IMR-90 (cell line): ENCODE measurements at regions not wholly inside any gene's neighbourhood (a gene's known extent, or its start where the extent isn't known, plus 50 kb on each side); places are given as distances from the start of the nearest gene placed in this dataset.
A peak's percentile ranks its signal among the peaks of the same experiment; 100 is the strongest.

ENCODE experiments used
- ATAC-seq: fragments of 200-7000 bp; cut with Tn5 transposase; 2 replicates; pipeline ENCODE4 v1.9.1; 2020; ENCODE audit warnings: low read depth, mild to moderate bottlenecking, moderate library complexity
- BruUV-seq: library from RNA; stranded (reverse); fragments of 400-500 nt; replicated peaks from 2 replicates; lab custom pipeline; 2021; lab: Mats Ljungman, UMichigan
- CTCF ChIA-PET: fragments of 300-600 bp; formaldehyde crosslinking; extraction: SDS; loops from one replicate; lab custom pipeline; 2021; ENCODE audit warnings: antibody characterized with exemption; lab: Yijun Ruan, JAX
- POLR2A ChIA-PET: fragments of 300-600 bp; sonication (Branson Sonifier 250); formaldehyde crosslinking; loops from one replicate; lab custom pipeline; 2022; ENCODE audit warnings: antibody characterized with exemption; ENCODE audit not compliant: unreplicated experiment; lab: Charles Lee
- DNase-seq: peaks from one replicate; pipeline ENCODE4 v3.0.0; 2013
- H2AFZ ChIP-seq: replicated peaks from 2 replicates; pipeline ENCODE3; 2013; ENCODE audit warnings: low read length, mild to moderate bottlenecking; ENCODE audit not compliant: poor library complexity
- H2AK5ac ChIP-seq: 2 replicates; pipeline ENCODE4 v1.6.1; 2013; ENCODE audit warnings: low read depth, low read length, inconsistent platforms
- H2AK9ac ChIP-seq: replicated peaks from 2 replicates; pipeline ENCODE3; 2013; ENCODE audit warnings: mild to moderate bottlenecking, low read depth, low read length, moderate library complexity; ENCODE audit not compliant: poor library complexity
- H2BK120ac ChIP-seq: 2 replicates; pipeline ENCODE4 v1.6.1; 2013; ENCODE audit warnings: low read depth, low read length, inconsistent platforms
- H2BK15ac ChIP-seq: 3 replicates; pipeline ENCODE4 v1.6.1; 2013; ENCODE audit warnings: low read depth, low read length, inconsistent platforms
- H2BK20ac ChIP-seq: 2 replicates; pipeline ENCODE4 v1.6.1; 2013; ENCODE audit warnings: low read depth, mild to moderate bottlenecking, inconsistent platforms, low read length, moderate library complexity
- H2BK5ac ChIP-seq: 2 replicates; pipeline ENCODE4 v1.6.1; 2013; ENCODE audit warnings: mild to moderate bottlenecking, low read depth, low read length, inconsistent platforms; ENCODE audit not compliant: poor library complexity, severe bottlenecking
- H3K14ac ChIP-seq: replicated peaks from 2 replicates; pipeline ENCODE4 v1.6.1; 2013; ENCODE audit warnings: low read depth, low read length, inconsistent platforms
- H3K18ac ChIP-seq: 2 replicates; pipeline ENCODE4 v1.6.1; 2013; ENCODE audit warnings: low read depth, low read length, control low read depth
- H3K23ac ChIP-seq: 2 replicates; pipeline ENCODE4 v1.6.1; 2013; ENCODE audit warnings: low read depth, low read length, inconsistent platforms
- H3K27ac ChIP-seq: 2 replicates; pipeline ENCODE4 v1.5.1; 2013; ENCODE audit warnings: mild to moderate bottlenecking, control low read depth, low read length; ENCODE audit not compliant: insufficient read depth
- H3K27me3 ChIP-seq: 2 replicates; pipeline ENCODE4 v1.6.1; 2013; ENCODE audit warnings: low read length; ENCODE audit not compliant: control insufficient read depth, insufficient read depth
- H3K36me3 ChIP-seq: 2 replicates; pipeline ENCODE4 v1.6.1; 2013; ENCODE audit warnings: low read length, mixed read lengths; ENCODE audit not compliant: control insufficient read depth, insufficient read depth
- H3K4ac ChIP-seq: 2 replicates; pipeline ENCODE4 v1.6.1; 2013; ENCODE audit warnings: low read depth, low read length, inconsistent platforms
- H3K4me1 ChIP-seq: 2 replicates; pipeline ENCODE4 v1.6.1; 2013; ENCODE audit warnings: low read length, mixed read lengths; ENCODE audit not compliant: control insufficient read depth, insufficient read depth
- H3K4me2 ChIP-seq: 2 replicates; pipeline ENCODE4 v1.6.1; 2013; ENCODE audit warnings: low read depth, mild to moderate bottlenecking, control low read depth, low read length, moderate library complexity
- H3K4me3 ChIP-seq: 2 replicates; pipeline ENCODE4 v1.5.1; 2013; ENCODE audit warnings: low read depth, mild to moderate bottlenecking, control low read depth, low read length, moderate library complexity; ENCODE audit not compliant: insufficient read depth
- H3K56ac ChIP-seq: 2 replicates; pipeline ENCODE4 v1.6.1; 2013; ENCODE audit warnings: low read length, inconsistent platforms; ENCODE audit not compliant: insufficient read depth; ENCODE audit errors: extremely low read depth
- H3K79me1 ChIP-seq, 2 experiments: 2 replicates each; pipeline ENCODE4 v1.6.1; 2013; ENCODE audit warnings: low read length in 2 of 2, inconsistent platforms in 1 of 2, low read depth in 1 of 2
- H3K9ac ChIP-seq: 2 replicates; pipeline ENCODE4 v1.6.1; 2013; ENCODE audit warnings: low read depth, low read length, control low read depth
- H3K9me1 ChIP-seq: 2 replicates; pipeline ENCODE4 v1.6.1; 2013; ENCODE audit warnings: low read length, inconsistent platforms; ENCODE audit not compliant: insufficient read depth
- H3K9me3 ChIP-seq: 2 replicates; pipeline ENCODE4 v1.6.1; 2013; ENCODE audit warnings: low read length; ENCODE audit not compliant: control insufficient read depth, insufficient read depth
- H4K20me1 ChIP-seq: 2 replicates; pipeline ENCODE4 v1.6.1; 2013; ENCODE audit warnings: low read length, inconsistent platforms; ENCODE audit not compliant: insufficient read depth
- H4K5ac ChIP-seq: 2 replicates; pipeline ENCODE4 v1.6.1; 2013; ENCODE audit warnings: mild to moderate bottlenecking, low read depth, low read length, control low read depth
- H4K8ac ChIP-seq, 2 experiments: 2 replicates each; pipeline ENCODE4 v1.6.1; 2013; ENCODE audit warnings: low read depth in 2 of 2, low read length in 2 of 2, control low read depth in 1 of 2, inconsistent platforms in 1 of 2
- H4K91ac ChIP-seq: 2 replicates; pipeline ENCODE4 v1.6.1; 2013; ENCODE audit warnings: low read depth, low read length, inconsistent platforms; ENCODE audit not compliant: insufficient read depth
- BHLHE40 ChIP-seq: fragments of 150-350 bp; IDR thresholded peaks from 2 replicates; pipeline ENCODE4 v1.6.1; 2016; ENCODE audit warnings: mild to moderate bottlenecking, low read depth, low read length
- CEBPB ChIP-seq: IDR thresholded peaks from 2 replicates; pipeline ENCODE4 v1.6.1; 2012; ENCODE audit warnings: low read depth, low read length, improper control_type of control experiment
- RFX5 ChIP-seq: IDR thresholded peaks from 2 replicates; pipeline ENCODE4 v1.8.0; 2012; ENCODE audit warnings: low read depth, mild to moderate bottlenecking, low read length, moderate library complexity
- SMC3 ChIP-seq: fragments of 150-350 bp; IDR thresholded peaks from 2 replicates; pipeline ENCODE4 v1.6.1; 2016; ENCODE audit warnings: low read depth, mild to moderate bottlenecking, antibody characterized with exemption, low read length, moderate library complexity
- WGBS, 2 experiments: methylation state at CpG; one replicate each; pipeline versions ENCODE4 v1.1.5 to v1.1.7; 2013; ENCODE audit warnings: missing lambda C conversion rate in 2 of 2; ENCODE audit not compliant: insufficient read length in 1 of 2; ENCODE audit errors: extremely low coverage in 2 of 2; 5-methylcytosine and 5-hydroxymethylcytosine counted together
- dilution Hi-C: fragments of 300-500 bp; cut with HindIII; formaldehyde crosslinking; loops from one replicate; pipeline ENCODE4 v1.14.3; 2018; ENCODE audit warnings: low sequenced_read_pairs; ENCODE audit not compliant: unreplicated experiment
- in situ Hi-C: fragments of 300-500 bp; cut with MboI; formaldehyde crosslinking; loops from 3 replicates; pipeline ENCODE4 v1.14.3; 2019; ENCODE audit warnings: low sequenced_read_pairs, inconsistent platforms, mixed read lengths
- intact Hi-C: fragments of 100-400 bp; cut with micrococcal nuclease; formaldehyde crosslinking; loops from 2 replicates; pipeline ENCODE4 v1.10.0; 2022

GRCh38 chr1:63718541-63718970 is 55.3 kb upstream of the ROR1 start:
- no peak overlapping the region for H3K56ac ChIP-seq
- BruUV-seq, result no TSS peak
- 100% methylated on average over 1 of the region's 4 CpGs; no CpG with 5 or more reads in 1 of the 2 experiments for WGBS, 2 experiments
- H4K5ac ChIP-seq, result no peak overlapping the region
- intact Hi-C loops (no loop called here), dilution Hi-C loops (no loop called here), in situ Hi-C loops (no loop called here)
- H3K9ac ChIP-seq, result no peak overlapping the region
- H4K20me1 ChIP-seq, result peaks cover 7% of the 10 kb centered on the region; the same call in 1 of the 2 replicates
- no peak overlapping the region for H3K23ac ChIP-seq
- no peak overlapping the region for H2BK5ac ChIP-seq
- ChIA-PET CTCF (no interaction called here), POLR2A (no interaction called here)
- peaks cover 7% of the 10 kb centered on the region; the same call in 1 of the 2 replicates for H3K9me1 ChIP-seq
- no peak overlapping the region for H3K4me2 ChIP-seq
- no peak overlapping the region for H2AK5ac ChIP-seq
- H3K14ac ChIP-seq, result no peak overlapping the region
- ATAC-seq, result no peak
- H3K4me1 ChIP-seq, result peaks cover 11% of the 10 kb centered on the region
- H3K36me3 ChIP-seq, result no peaks in the 10 kb centered on the region
- H3K27ac ChIP-seq, result no peak overlapping the region
- H2BK120ac ChIP-seq, result no peak overlapping the region
- H3K27me3 ChIP-seq, result peaks cover 19% of the 10 kb centered on the region
- TF ChIP-seq CEBPB, result peak; percentile 93
- no peak for TF ChIP-seq SMC3
- no peak for TF ChIP-seq BHLHE40
- no peak for TF ChIP-seq RFX5
- no peak for DNase-seq
- no peak overlapping the region for H2BK15ac ChIP-seq
- H3K4me3 ChIP-seq, result no peak overlapping the region
- H3K18ac ChIP-seq, result no peak overlapping the region
- no peak overlapping the region for H4K91ac ChIP-seq
- no peak overlapping the region for H2AFZ ChIP-seq
- no peak overlapping the region for H4K8ac ChIP-seq
- H2AK9ac ChIP-seq, result no peak overlapping the region
- H3K9me3 ChIP-seq, result no peaks in the 10 kb centered on the region
- no peak overlapping the region for H3K4ac ChIP-seq
- no peaks in the 10 kb centered on the region for H3K79me1 ChIP-seq
- H2BK20ac ChIP-seq, result no peak overlapping the region; the same call in 1 of the 2 replicates
